Right lobe of liver (tissue), 4 donors: ENCODE measurements at regions not wholly inside any gene's neighbourhood (a gene's known extent, or its start where the extent isn't known, plus 50 kb on each side); places are given as distances from the start of the nearest gene placed in this dataset.

Experiments used
- CTCF ChIP-seq, 4 donors: fragments of 200-600 bp in 3 of 4; fragments of 450-650 bp in 1 of 4; IDR thresholded peaks; one replicate each; pipeline versions ENCODE4 v1.5.1 to v1.8.0; 2016 to 2022; ENCODE audit warnings: antibody characterized with exemption in 4 of 4, mild to moderate bottlenecking in 2 of 4
- POLR2A ChIP-seq: fragments of 450-650 bp; IDR thresholded peaks from one replicate; pipeline ENCODE4 v1.6.1; 2017; ENCODE audit warnings: antibody characterized with exemption, mild to moderate bottlenecking
- donor health status: DM: no; HTN: no; CAD: no.
- donor health status: DM: no; HTN: no; CAD: no.
- donor health status: DM: no; HTN: yes; CAD: no.

- TF ChIP-seq CTCF (IDR thresholded peaks at IDR 0.05): no peak
- no peak for TF ChIP-seq POLR2A
These were observed 116.5 kb upstream of the KCND2 start for GRCh38 chr7:120156476-120156875.
